HG02852 (cell line): ENCODE measurements at regions not wholly inside any gene's neighbourhood (a gene's known extent, or its start where the extent isn't known, plus 50 kb on each side); places are given as distances from the start of the nearest gene placed in this dataset.
"Not testable (repeated sequence)": the region's sequence is repeated elsewhere in the genome, so short reads cannot be mapped to it uniquely, and the experiment has no call there.

ENCODE experiments used
- ATAC-seq: cut with Tn5 transposase; IDR thresholded peaks from one replicate; pipeline ENCODE4 v1.9.1; 2021; ENCODE audit warnings: mild to moderate bottlenecking, moderate library complexity; ENCODE audit not compliant: unreplicated experiment

DNA sequence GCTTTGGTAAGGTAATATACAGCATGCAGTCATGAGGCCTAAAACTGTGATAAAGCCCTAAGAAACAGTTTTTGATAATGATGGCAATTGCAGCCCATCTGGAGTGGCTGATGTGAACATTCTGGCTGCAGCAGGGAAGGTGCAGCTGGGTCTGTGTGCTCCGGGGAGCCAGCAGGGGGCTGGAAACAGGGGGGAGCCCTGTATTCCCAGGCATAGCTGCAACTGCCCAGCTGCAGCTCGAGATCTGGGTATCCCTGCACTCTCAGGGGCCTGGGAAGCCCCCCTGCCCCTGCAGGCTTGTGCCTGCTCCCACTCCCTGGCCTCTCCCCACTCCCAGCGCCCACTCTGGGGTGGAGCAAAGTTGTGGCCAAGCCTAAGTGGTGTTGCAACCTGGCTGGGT, 95.6 kb downstream of the RRAGB start:
- ATAC-seq, result no peak

- no peak for ATAC-seq
Measured at GRCh38 chrX:55815546-55815945, 98.0 kb downstream of the RRAGB start.

DNA sequence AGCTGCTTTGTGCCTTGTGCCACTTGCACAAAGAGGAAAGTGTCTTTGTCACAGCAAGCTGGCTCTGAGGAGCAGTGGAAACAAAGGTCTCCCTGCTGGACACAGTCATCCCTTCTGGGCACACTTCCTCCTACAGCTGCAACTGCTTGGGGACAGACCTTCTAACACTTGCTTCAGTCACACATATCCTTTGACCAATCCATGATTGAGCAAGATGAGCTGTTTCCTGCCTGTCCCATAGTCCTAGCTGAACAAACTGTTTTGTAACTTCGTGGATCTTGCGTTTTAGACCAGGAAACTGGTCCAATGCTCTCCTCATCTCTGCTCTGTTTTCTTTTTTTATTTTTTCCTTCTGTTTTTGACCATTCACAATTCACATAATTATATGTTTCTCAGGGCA, 98.5 kb downstream of the RRAGB start:
- no peak for ATAC-seq

DNA sequence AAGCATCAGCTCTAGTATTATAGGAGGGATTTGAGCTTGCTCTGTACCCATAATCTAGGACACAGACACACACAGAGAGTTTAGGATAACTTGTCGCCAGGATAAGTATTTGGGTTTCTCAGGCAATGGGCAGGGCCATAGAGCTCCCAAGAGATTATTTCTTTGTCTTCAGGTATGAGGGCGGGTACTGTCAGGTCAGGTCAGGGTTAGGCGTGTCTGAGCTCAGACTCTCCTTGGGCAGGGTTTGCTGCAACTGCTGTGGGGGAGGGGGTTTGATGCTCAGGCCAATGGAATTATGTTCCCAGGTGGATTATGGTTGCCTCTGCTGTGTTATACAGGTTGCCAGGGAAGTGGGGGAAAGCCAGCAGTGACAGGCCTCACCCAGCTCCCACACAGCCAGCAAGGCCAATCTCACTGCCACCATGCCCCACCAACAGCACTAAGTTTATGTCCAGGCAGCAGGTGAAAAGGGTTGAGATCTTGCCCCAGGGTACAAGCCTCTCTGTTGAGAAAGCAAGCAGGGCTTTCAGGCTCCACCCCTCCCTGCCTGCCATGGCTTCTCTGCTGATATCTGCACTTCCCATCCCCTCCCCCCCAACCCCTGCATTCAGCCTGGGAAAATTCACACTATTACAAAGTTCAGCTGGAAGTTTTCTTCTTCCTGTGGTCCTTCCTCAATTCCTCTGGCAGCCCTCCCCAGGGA, 101.3 kb downstream of the RRAGB start:
- ATAC-seq, result no peak

- no peak for ATAC-seq
Measured at GRCh38 chrX:55839485-55839884, 121.9 kb downstream of the RRAGB start.

DNA sequence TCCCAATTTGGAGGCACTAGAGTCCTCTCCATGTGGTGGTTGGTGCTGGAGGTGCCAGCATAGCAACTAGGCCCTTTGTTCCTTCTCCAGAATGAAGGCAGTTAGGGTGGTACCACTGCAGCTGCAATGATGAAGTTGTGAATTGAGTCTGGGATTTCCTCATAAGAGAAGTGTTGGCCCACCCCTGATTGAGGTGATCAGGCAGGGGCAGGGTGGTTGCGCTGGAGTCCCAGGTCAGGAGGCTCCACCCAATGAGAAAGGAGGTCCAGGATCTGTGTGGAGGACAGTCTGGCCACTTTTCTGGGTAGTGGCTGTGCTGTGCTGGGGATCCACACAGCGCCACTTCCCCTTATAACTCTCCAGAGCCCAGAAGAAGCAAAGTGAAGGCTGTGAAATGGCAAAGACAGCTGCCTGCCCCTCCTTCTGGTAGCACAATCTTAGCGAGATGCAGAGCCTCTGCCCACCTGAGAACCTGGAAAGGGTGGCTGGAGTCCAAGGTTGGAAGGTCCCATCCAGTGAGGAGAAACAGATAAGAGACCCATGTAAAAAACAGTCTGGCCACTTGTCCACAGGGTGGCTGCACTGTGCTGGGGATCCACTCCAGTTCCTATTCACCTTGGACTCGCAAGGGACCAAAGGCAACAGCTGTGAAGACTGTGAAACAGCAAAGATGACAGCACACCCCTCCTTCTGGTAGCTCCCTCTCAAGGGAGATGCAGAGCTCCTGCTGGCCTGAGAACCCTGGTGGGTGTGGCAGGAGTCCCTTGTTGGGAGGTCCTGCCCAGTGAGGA, 124.6 kb downstream of the RRAGB start:
- ATAC-seq, result no peak

DNA sequence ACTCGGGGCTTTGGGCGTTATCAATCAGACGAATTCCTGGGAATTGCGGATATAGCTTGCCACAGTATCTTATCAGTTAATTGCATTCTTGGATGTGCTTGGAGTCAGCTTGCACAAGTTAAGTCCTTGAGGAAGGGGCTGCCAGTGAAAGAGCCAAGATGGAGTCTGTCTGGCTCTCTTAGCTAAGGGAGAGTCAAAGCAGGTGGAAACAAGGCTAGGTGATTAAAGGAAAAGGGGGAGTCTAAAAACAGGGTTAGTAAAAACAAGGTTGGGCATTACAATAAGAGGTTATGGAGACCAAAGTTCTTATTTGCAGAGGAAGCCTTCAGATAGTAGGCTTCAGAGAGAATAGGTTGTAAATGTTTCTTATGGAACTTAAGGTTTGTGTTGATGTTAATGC, 149.2 kb downstream of the RRAGB start:
- not testable (repeated sequence) for ATAC-seq

- peak; percentile 71 for ATAC-seq
Measured at GRCh38 chrX:55867181-55867651, 149.7 kb downstream of the RRAGB start.

- peak; percentile 62 for ATAC-seq
Measured at GRCh38 chrX:55867708-55868107, 150.2 kb downstream of the RRAGB start.

- ATAC-seq, result no peak
Measured at GRCh38 chrX:55874807-55875206, 157.3 kb downstream of the RRAGB start.

- not testable (repeated sequence) for ATAC-seq
Measured at GRCh38 chrX:55883541-55883940, 166.0 kb downstream of the RRAGB start.

- peak; percentile 75 for ATAC-seq
Measured at GRCh38 chrX:55907968-55908607, 190.5 kb downstream of the RRAGB start.

DNA sequence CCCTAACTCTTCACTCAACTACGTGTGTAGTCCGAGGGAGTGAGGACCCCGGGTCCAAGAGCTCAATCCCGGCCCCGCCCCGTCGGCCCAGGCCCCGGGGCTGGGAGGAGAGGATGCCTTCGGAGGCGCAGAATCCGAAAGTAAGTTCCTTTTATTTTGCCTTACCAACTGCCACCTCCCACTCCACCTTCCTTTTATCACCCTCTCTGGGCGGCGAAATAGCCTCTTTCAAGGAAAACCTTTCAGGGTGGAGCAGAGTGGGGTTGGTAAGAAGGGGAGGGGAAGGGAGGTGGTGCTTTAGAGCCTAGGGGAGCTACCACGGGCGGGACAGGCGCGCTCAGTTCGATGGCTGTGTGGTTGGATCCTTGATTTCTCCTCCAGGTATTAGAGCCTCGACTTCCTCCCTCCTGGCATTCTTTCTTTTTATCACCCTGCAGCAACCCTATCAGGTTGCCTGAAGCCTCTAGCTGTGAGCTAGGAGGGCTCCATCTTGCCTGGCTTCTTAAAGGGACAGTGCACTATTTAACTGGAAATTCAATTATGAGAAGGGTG, 191.2 kb downstream of the RRAGB start:
- peak; percentile 48 for ATAC-seq

GRCh38 chrX:55919367-55920221, 202.0 kb downstream of the RRAGB start:
- ATAC-seq, result peak; percentile 92

GRCh38 chrX:55924574-55924973, 207.0 kb downstream of the RRAGB start:
- ATAC-seq, result no peak

DNA sequence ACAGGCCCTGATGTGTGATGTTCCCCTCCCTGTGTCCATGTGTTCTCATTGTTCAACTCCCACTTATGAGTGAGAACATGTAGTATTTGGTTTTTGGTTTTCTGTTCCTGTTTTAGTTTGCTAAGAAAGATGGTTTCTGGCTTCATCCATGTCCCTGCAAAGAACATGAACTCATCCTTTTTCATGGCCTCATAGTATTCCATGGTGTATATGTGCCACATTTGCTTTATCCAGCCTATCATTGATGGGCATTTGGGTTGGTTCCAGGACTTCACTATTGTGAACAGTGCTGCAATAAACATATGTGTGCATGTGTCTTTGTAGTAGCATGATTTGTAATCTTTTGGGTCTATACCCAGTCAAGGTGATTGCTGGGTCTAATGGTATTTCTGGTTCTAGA, 211.0 kb downstream of the RRAGB start:
- ATAC-seq, result not testable (repeated sequence)
